ENCODE measurements at regions not wholly inside any gene's neighbourhood (a gene's known extent, or its start where the extent isn't known, plus 50 kb on each side); places are given as distances from the start of the nearest gene placed in this dataset.

GRCh38 chr9:18154661-18155060 is 319.3 kb upstream of the ADAMTSL1 start:
- Histone ChIP-seq H3K79me2 (ENCODE audit: insufficient read depth, low read depth) (no peaks in the 10 kb centered on the region), H3K4me3 (IDR thresholded peaks at IDR 0.05; ENCODE audit: insufficient read depth, low read depth, low read length) (no peak overlapping the region), H4K20me1 (ENCODE audit: insufficient read depth) (no peaks in the 10 kb centered on the region), H3K27me3 (ENCODE audit: insufficient read depth, low read depth) (no peaks in the 10 kb centered on the region), H3K9ac (no peak overlapping the region), H3K27ac (no peak overlapping the region), H2AFZ (ENCODE audit: low read depth) (no peak overlapping the region), H3K4me1 (ENCODE audit: low read depth, poor library complexity, severe bottlenecking) (no peaks in the 10 kb centered on the region), H3K36me3 (ENCODE audit: insufficient read depth) (no peaks in the 10 kb centered on the region), H3K4me2 (no peak overlapping the region)
- no peak for TF ChIP-seq CTCF (conservative IDR thresholded peaks at IDR 0.05; ENCODE audit: low read depth, low read length)

- Histone ChIP-seq H3K4me1 (ENCODE audit: low read depth, poor library complexity, severe bottlenecking) (no peaks in the 10 kb centered on the region), H3K27ac (no peak overlapping the region), H3K79me2 (ENCODE audit: insufficient read depth, low read depth) (no peaks in the 10 kb centered on the region), H3K4me3 (IDR thresholded peaks at IDR 0.05; ENCODE audit: insufficient read depth, low read depth, low read length) (no peak overlapping the region), H3K4me2 (no peak overlapping the region), H3K36me3 (ENCODE audit: insufficient read depth) (no peaks in the 10 kb centered on the region), H3K27me3 (ENCODE audit: insufficient read depth, low read depth) (no peaks in the 10 kb centered on the region), H3K9ac (no peak overlapping the region), H4K20me1 (ENCODE audit: insufficient read depth) (no peaks in the 10 kb centered on the region), H2AFZ (ENCODE audit: low read depth) (no peak overlapping the region)
- TF ChIP-seq CTCF (conservative IDR thresholded peaks at IDR 0.05; ENCODE audit: low read depth, low read length): no peak
These were observed 314.7 kb upstream of the ADAMTSL1 start for GRCh38 chr9:18159254-18159653.

- Histone ChIP-seq H3K27ac (no peak overlapping the region), H4K20me1 (ENCODE audit: insufficient read depth) (no peaks in the 10 kb centered on the region), H3K79me2 (ENCODE audit: insufficient read depth, low read depth) (no peaks in the 10 kb centered on the region), H2AFZ (ENCODE audit: low read depth) (no peak overlapping the region), H3K36me3 (ENCODE audit: insufficient read depth) (no peaks in the 10 kb centered on the region), H3K27me3 (ENCODE audit: insufficient read depth, low read depth) (no peaks in the 10 kb centered on the region), H3K4me3 (IDR thresholded peaks at IDR 0.05; ENCODE audit: insufficient read depth, low read depth, low read length) (no peak overlapping the region), H3K4me1 (ENCODE audit: low read depth, poor library complexity, severe bottlenecking) (no peaks in the 10 kb centered on the region), H3K9ac (no peak overlapping the region), H3K4me2 (no peak overlapping the region)
- no peak for TF ChIP-seq CTCF (conservative IDR thresholded peaks at IDR 0.05; ENCODE audit: low read depth, low read length)
These were observed 310.8 kb upstream of the ADAMTSL1 start for GRCh38 chr9:18163146-18163545.

GRCh38 chr9:18167733-18168132 is 306.2 kb upstream of the ADAMTSL1 start:
- no peak overlapping the region for H2AFZ ChIP-seq (ENCODE audit: low read depth)
- H3K27ac ChIP-seq: no peak overlapping the region
- no peaks in the 10 kb centered on the region for H3K4me1 ChIP-seq (ENCODE audit: low read depth, poor library complexity, severe bottlenecking)
- no peaks in the 10 kb centered on the region for H3K79me2 ChIP-seq (ENCODE audit: insufficient read depth, low read depth)
- no peak overlapping the region for H3K4me3 ChIP-seq (IDR thresholded peaks at IDR 0.05; ENCODE audit: insufficient read depth, low read depth, low read length)
- H3K27me3 ChIP-seq (ENCODE audit: insufficient read depth, low read depth): no peaks in the 10 kb centered on the region
- TF ChIP-seq CTCF (conservative IDR thresholded peaks at IDR 0.05; ENCODE audit: low read depth, low read length): no peak
- H4K20me1 ChIP-seq (ENCODE audit: insufficient read depth): no peaks in the 10 kb centered on the region
- no peaks in the 10 kb centered on the region for H3K36me3 ChIP-seq (ENCODE audit: insufficient read depth)
- no peak overlapping the region for H3K9ac ChIP-seq
- no peak overlapping the region for H3K4me2 ChIP-seq

GRCh38 chr9:18173923-18174322 is 300.0 kb upstream of the ADAMTSL1 start:
- Histone ChIP-seq H3K4me2 (no peak overlapping the region), H4K20me1 (ENCODE audit: insufficient read depth) (no peaks in the 10 kb centered on the region), H3K4me1 (ENCODE audit: low read depth, poor library complexity, severe bottlenecking) (no peaks in the 10 kb centered on the region), H3K4me3 (IDR thresholded peaks at IDR 0.05; ENCODE audit: insufficient read depth, low read depth, low read length) (no peak overlapping the region), H3K36me3 (ENCODE audit: insufficient read depth) (no peaks in the 10 kb centered on the region), H2AFZ (ENCODE audit: low read depth) (no peak overlapping the region), H3K79me2 (ENCODE audit: insufficient read depth, low read depth) (no peaks in the 10 kb centered on the region), H3K9ac (no peak overlapping the region), H3K27me3 (ENCODE audit: insufficient read depth, low read depth) (no peaks in the 10 kb centered on the region), H3K27ac (no peak overlapping the region)
- TF ChIP-seq CTCF (conservative IDR thresholded peaks at IDR 0.05; ENCODE audit: low read depth, low read length): no peak
